ENCODE measurements at regions not wholly inside any gene's neighbourhood (a gene's known extent, or its start where the extent isn't known, plus 50 kb on each side); places are given as distances from the start of the nearest gene placed in this dataset.

DNA sequence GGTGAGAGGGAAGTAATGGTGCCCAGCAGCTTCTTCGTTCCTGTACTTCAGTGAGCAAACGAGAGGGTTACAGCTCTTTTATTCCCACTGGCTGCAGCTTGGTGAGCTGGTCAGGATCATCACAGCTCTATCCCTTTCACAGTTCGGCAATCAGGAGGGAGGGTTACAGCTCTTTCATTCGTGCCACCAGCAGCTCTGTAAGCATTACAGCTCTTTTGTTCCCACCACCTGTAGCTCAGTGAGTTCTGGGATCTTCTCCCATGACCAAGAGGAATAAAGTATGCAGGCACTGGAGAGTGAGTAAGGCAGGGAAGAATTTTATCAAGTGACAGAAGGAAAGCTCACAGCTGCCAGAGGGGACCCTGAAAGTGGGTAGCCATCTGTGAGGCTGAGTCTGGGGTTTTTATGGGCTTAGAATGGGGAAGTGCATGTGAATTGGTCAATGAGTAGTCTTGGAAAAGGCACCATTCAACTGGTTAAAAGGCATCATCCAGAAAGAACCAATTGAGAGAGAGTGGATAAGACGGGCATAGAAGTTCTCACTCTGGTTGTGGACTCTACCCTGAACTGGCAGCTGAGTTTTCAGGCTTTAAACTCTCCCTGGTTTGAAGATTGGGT, 123.7 kb downstream of the COX18 start:
- TF ChIP-seq, protein P1, sequence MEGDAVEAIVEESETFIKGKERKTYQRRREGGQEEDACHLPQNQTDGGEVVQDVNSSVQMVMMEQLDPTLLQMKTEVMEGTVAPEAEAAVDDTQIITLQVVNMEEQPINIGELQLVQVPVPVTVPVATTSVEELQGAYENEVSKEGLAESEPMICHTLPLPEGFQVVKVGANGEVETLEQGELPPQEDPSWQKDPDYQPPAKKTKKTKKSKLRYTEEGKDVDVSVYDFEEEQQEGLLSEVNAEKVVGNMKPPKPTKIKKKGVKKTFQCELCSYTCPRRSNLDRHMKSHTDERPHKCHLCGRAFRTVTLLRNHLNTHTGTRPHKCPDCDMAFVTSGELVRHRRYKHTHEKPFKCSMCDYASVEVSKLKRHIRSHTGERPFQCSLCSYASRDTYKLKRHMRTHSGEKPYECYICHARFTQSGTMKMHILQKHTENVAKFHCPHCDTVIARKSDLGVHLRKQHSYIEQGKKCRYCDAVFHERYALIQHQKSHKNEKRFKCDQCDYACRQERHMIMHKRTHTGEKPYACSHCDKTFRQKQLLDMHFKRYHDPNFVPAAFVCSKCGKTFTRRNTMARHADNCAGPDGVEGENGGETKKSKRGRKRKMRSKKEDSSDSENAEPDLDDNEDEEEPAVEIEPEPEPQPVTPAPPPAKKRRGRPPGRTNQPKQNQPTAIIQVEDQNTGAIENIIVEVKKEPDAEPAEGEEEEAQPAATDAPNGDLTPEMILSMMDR (conservative IDR thresholded peaks at IDR 0.05 in 1 of 2, IDR thresholded peaks at IDR 0.05 in 1 of 2; ENCODE audit: low read depth in 1 of 2, low read length in 2 of 2), result no peak
- TF ChIP-seq EZH2 (IDR thresholded peaks at IDR 0.05; ENCODE audit: low read length, missing control alignments), result no peak
